ENCODE measurements at regions not wholly inside any gene's neighbourhood (a gene's known extent, or its start where the extent isn't known, plus 50 kb on each side); places are given as distances from the start of the nearest gene placed in this dataset.
"Not testable (repeated sequence)": the region's sequence is repeated elsewhere in the genome, so short reads cannot be mapped to it uniquely, and the experiment has no call there.

GRCh38 chr18:14190776-14191442 is 58.7 kb upstream of the ZNF519 start:
- TF ChIP-seq, protein P1, sequence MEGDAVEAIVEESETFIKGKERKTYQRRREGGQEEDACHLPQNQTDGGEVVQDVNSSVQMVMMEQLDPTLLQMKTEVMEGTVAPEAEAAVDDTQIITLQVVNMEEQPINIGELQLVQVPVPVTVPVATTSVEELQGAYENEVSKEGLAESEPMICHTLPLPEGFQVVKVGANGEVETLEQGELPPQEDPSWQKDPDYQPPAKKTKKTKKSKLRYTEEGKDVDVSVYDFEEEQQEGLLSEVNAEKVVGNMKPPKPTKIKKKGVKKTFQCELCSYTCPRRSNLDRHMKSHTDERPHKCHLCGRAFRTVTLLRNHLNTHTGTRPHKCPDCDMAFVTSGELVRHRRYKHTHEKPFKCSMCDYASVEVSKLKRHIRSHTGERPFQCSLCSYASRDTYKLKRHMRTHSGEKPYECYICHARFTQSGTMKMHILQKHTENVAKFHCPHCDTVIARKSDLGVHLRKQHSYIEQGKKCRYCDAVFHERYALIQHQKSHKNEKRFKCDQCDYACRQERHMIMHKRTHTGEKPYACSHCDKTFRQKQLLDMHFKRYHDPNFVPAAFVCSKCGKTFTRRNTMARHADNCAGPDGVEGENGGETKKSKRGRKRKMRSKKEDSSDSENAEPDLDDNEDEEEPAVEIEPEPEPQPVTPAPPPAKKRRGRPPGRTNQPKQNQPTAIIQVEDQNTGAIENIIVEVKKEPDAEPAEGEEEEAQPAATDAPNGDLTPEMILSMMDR (IDR thresholded peaks at IDR 0.05 in 2 of 3, conservative IDR thresholded peaks at IDR 0.05 in 1 of 3; ENCODE audit: insufficient read depth in 2 of 3, low read depth in 1 of 3, low read length in 3 of 3): not testable (repeated sequence)
- not testable (repeated sequence) for TF ChIP-seq ELF1 (tag; IDR thresholded peaks at IDR 0.05); YY1 (IDR thresholded peaks at IDR 0.05; ENCODE audit: borderline replicate concordance in 1 of 3, control insufficient read depth in 1 of 3, extremely low read depth in 1 of 3, insufficient read depth in 3 of 3, insufficient read length in 1 of 3, insufficient replicate concordance in 2 of 3, low read depth in 1 of 3, low read length in 2 of 3)

Measured in K562 (cell line).